Astrocyte of the spinal cord (primary cell): ENCODE measurements at regions not wholly inside any gene's neighbourhood (a gene's known extent, or its start where the extent isn't known, plus 50 kb on each side); places are given as distances from the start of the nearest gene placed in this dataset.

ENCODE experiments used
- DNase-seq: peaks from one replicate; pipeline ENCODE4 v3.0.0; 2011; ENCODE audit warnings: low read depth, low spot score
- H3K4me3 ChIP-seq: 2 replicates; pipeline ENCODE4 v1.5.1; 2011; ENCODE audit warnings: low read depth, mild to moderate bottlenecking, low read length, moderate library complexity
- in situ Hi-C: cut with HindIII; loops from 2 replicates; pipeline ENCODE4 v1.10.0; 2017; ENCODE audit warnings: low sequenced_read_pairs
- TF ChIP-seq, protein P1 (sequence below): IDR thresholded peaks from 2 replicates; pipeline ENCODE4 v1.5.1; 2012; ENCODE audit warnings: low read depth, mild to moderate bottlenecking, low read length, inconsistent platforms

DNA sequence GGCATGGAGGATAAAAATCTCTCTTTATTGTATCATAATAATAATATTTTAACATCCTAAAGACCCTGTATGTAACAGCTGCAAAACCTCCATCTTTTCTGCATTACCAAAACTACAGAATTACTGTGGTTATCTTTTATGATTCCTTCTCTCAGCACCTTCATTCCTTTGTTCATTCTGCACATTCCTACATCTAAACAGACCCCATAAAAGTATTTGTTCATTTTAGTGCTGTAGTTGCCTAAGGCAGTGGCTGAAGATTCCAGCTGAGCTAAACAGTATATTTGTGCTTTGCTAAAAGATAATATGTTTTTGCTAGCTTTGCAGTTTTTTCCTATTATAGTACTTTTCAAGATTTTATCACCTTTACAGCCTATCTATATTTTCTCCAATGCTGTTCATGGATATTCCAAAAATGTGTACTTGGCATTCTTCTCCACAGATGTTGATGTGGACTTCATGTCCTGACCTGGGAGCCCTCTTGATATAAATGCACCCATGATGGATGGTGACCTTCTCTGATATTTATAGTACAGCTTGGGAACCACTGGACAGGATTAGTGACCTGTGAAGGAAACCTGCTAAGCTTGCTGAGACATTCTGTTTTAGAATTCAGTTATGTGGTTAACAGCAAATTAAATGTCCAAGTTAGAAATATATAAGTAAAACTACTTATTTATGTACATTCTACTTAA lies 2832.9 kb upstream of the PCDH20 start:
- peak; percentile 29 for DNase-seq
- no peak overlapping the region for H3K4me3 ChIP-seq
- in situ Hi-C loops: no loop called here
- TF ChIP-seq, protein P1, sequence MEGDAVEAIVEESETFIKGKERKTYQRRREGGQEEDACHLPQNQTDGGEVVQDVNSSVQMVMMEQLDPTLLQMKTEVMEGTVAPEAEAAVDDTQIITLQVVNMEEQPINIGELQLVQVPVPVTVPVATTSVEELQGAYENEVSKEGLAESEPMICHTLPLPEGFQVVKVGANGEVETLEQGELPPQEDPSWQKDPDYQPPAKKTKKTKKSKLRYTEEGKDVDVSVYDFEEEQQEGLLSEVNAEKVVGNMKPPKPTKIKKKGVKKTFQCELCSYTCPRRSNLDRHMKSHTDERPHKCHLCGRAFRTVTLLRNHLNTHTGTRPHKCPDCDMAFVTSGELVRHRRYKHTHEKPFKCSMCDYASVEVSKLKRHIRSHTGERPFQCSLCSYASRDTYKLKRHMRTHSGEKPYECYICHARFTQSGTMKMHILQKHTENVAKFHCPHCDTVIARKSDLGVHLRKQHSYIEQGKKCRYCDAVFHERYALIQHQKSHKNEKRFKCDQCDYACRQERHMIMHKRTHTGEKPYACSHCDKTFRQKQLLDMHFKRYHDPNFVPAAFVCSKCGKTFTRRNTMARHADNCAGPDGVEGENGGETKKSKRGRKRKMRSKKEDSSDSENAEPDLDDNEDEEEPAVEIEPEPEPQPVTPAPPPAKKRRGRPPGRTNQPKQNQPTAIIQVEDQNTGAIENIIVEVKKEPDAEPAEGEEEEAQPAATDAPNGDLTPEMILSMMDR: no peak

GRCh38 chr13:64239372-64239771 lies 2823.7 kb upstream of the PCDH20 start:
- H3K4me3 ChIP-seq: no peak overlapping the region
- in situ Hi-C loops: no loop called here
- DNase-seq: peak; percentile 62
- TF ChIP-seq, protein P1: no peak

- TF ChIP-seq, protein P1: no peak
- no peak for DNase-seq
- no peak overlapping the region for H3K4me3 ChIP-seq
- in situ Hi-C loops: no loop called here
Measured at GRCh38 chr13:64234255-64234654, 2818.6 kb upstream of the PCDH20 start.

DNA sequence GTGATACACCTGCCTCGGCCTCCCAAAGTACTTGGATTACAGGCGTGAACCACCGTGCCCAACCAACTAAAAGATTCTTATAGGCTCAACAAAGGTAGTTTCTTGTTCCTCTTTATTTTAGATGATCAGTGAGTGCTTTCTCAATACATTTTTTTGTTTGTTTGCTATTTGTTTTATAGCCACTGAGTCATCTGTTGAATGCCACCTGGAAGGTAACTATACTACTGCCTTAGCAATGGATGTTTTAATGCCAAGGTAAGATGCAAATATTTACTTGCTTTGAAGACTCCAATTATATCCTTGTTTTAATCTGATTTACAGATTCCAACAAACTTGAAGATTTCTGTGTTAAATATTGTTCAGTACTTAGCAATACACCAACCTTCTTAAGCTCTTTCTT lies 2807.4 kb upstream of the PCDH20 start:
- in situ Hi-C loops: no loop called here
- TF ChIP-seq, protein P1: no peak
- H3K4me3 ChIP-seq: no peak overlapping the region
- DNase-seq: no peak

- DNase-seq: no peak
- TF ChIP-seq, protein P1: no peak
- in situ Hi-C loops: no loop called here
- no peak overlapping the region for H3K4me3 ChIP-seq
Measured at GRCh38 chr13:64206430-64207225, 2791.0 kb upstream of the PCDH20 start.

DNA sequence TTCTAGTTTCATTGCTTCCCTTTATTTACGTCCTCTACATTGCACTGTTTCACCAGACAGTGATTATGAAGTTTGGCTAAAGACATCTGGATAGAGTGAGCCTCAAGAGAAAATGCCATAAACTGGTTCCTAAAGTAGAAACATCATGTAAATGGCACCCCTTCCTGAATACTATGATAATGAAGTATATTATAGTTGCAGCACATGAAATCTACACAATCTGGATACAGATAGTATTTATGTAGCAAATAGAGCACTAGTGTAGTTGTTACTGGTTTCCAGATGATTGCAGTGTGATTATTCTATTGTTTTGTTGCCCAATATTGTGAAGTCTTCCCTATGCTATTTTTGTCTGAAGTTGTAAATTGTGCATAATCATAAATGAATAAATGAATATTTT lies 2786.9 kb upstream of the PCDH20 start:
- in situ Hi-C loops: no loop called here
- H3K4me3 ChIP-seq: no peak overlapping the region
- TF ChIP-seq, protein P1: no peak
- DNase-seq: no peak
